Vagina (tissue), 2 donors: ENCODE measurements at regions not wholly inside any gene's neighbourhood (a gene's known extent, or its start where the extent isn't known, plus 50 kb on each side); places are given as distances from the start of the nearest gene placed in this dataset.

ENCODE experiments used
- CTCF ChIP-seq, 3 experiments: fragments of 450-650 bp in 2 of 3; fragments of 200-600 bp in 1 of 3; sonication (generic) in 1 of 3; IDR thresholded peaks; one replicate each; pipeline ENCODE4 v1.5.1; 2017 to 2019; ENCODE audit warnings: antibody characterized with exemption in 3 of 3, mild to moderate bottlenecking in 2 of 3, moderate library complexity in 2 of 3
- POLR2A ChIP-seq, 2 donors: fragments of 450-650 bp; IDR thresholded peaks; one replicate each; pipeline ENCODE4 v1.6.1; 2017; ENCODE audit warnings: antibody characterized with exemption in 2 of 2, mild to moderate bottlenecking in 2 of 2, moderate library complexity in 2 of 2

- TF ChIP-seq CTCF (IDR thresholded peaks at IDR 0.05) (no peak), POLR2A (IDR thresholded peaks at IDR 0.05) (no peak)
These were observed 826.5 kb downstream of the KCNA4 start for GRCh38 chr11:29190313-29190712.
